ENCODE measurements at regions not wholly inside any gene's neighbourhood (a gene's known extent, or its start where the extent isn't known, plus 50 kb on each side); places are given as distances from the start of the nearest gene placed in this dataset.
"Not testable (repeated sequence)": the region's sequence is repeated elsewhere in the genome, so short reads cannot be mapped to it uniquely, and the experiment has no call there.

GRCh38 chr9:22645893-22646292 lies 199.3 kb downstream of the DMRTA1 start:
- DNase-seq (ENCODE audit: low read depth): no peak
- no peak for TF ChIP-seq CTCF (conservative IDR thresholded peaks at IDR 0.05; ENCODE audit: low read depth, low read length)
- H3K4me3 ChIP-seq (ENCODE audit: low read length): no peak overlapping the region

GRCh38 chr9:22649384-22649783 lies 202.8 kb downstream of the DMRTA1 start:
- DNase-seq (ENCODE audit: low read depth): no peak
- TF ChIP-seq CTCF (conservative IDR thresholded peaks at IDR 0.05; ENCODE audit: low read depth, low read length): no peak
- H3K4me3 ChIP-seq (ENCODE audit: low read length): no peak overlapping the region

GRCh38 chr9:22650145-22650544 lies 203.5 kb downstream of the DMRTA1 start:
- H3K4me3 ChIP-seq (ENCODE audit: low read length): no peak overlapping the region
- DNase-seq (ENCODE audit: low read depth): no peak
- no peak for TF ChIP-seq CTCF (conservative IDR thresholded peaks at IDR 0.05; ENCODE audit: low read depth, low read length)

GRCh38 chr9:22650946-22651345 lies 204.3 kb downstream of the DMRTA1 start:
- no peak overlapping the region for H3K4me3 ChIP-seq (ENCODE audit: low read length)
- no peak for TF ChIP-seq CTCF (conservative IDR thresholded peaks at IDR 0.05; ENCODE audit: low read depth, low read length)
- DNase-seq (ENCODE audit: low read depth): no peak

GRCh38 chr9:22654833-22655232 lies 208.2 kb downstream of the DMRTA1 start:
- no peak for DNase-seq (ENCODE audit: low read depth)
- no peak for TF ChIP-seq CTCF (conservative IDR thresholded peaks at IDR 0.05; ENCODE audit: low read depth, low read length)
- H3K4me3 ChIP-seq (ENCODE audit: low read length): no peak overlapping the region

GRCh38 chr9:22657713-22658112 lies 211.1 kb downstream of the DMRTA1 start:
- TF ChIP-seq CTCF (conservative IDR thresholded peaks at IDR 0.05; ENCODE audit: low read depth, low read length): no peak
- no peak overlapping the region for H3K4me3 ChIP-seq (ENCODE audit: low read length)
- DNase-seq (ENCODE audit: low read depth): no peak

- not testable (repeated sequence) for DNase-seq (ENCODE audit: low read depth); H3K4me3 ChIP-seq (ENCODE audit: low read length)
Measured at GRCh38 chr9:22658484-22658883, 211.9 kb downstream of the DMRTA1 start.

- no peak for DNase-seq (ENCODE audit: low read depth)
- no peak for TF ChIP-seq CTCF (conservative IDR thresholded peaks at IDR 0.05; ENCODE audit: low read depth, low read length)
- H3K4me3 ChIP-seq (ENCODE audit: low read length): no peak overlapping the region
Measured at GRCh38 chr9:22682536-22682935, 235.9 kb downstream of the DMRTA1 start.

All from retinal pigment epithelial cell (primary cell).